SK-N-MC (cell line): ENCODE measurements at regions not wholly inside any gene's neighbourhood (a gene's known extent, or its start where the extent isn't known, plus 50 kb on each side); places are given as distances from the start of the nearest gene placed in this dataset.

Source experiments
- EZH2 ChIP-seq: fragments of 200-600 bp; sonication (generic); IDR thresholded peaks from one replicate; pipeline ENCODE4 v1.6.1; 2017; ENCODE audit warnings: antibody characterized with exemption
- POLR2AphosphoS5 ChIP-seq: IDR thresholded peaks from 2 replicates; pipeline ENCODE4 v1.6.1; 2012; ENCODE audit warnings: mild to moderate bottlenecking, low read depth, low read length, borderline replicate concordance

- no peak for TF ChIP-seq POLR2AphosphoS5
- no peak for TF ChIP-seq EZH2
Measured at GRCh38 chr6:66854014-66854413, 1147.0 kb upstream of the EYS start.
